IMR-90 (cell line): ENCODE measurements at regions not wholly inside any gene's neighbourhood (a gene's known extent, or its start where the extent isn't known, plus 50 kb on each side); places are given as distances from the start of the nearest gene placed in this dataset.

Experiments used
- ATAC-seq: fragments of 200-7000 bp; cut with Tn5 transposase; 2 replicates; pipeline ENCODE4 v1.9.1; 2020; ENCODE audit warnings: low read depth, mild to moderate bottlenecking, moderate library complexity
- BruUV-seq: library from RNA; stranded (reverse); fragments of 400-500 nt; replicated peaks from 2 replicates; lab custom pipeline; 2021; lab: Mats Ljungman, UMichigan
- CTCF ChIA-PET: fragments of 300-600 bp; formaldehyde crosslinking; extraction: SDS; loops from one replicate; lab custom pipeline; 2021; ENCODE audit warnings: antibody characterized with exemption; lab: Yijun Ruan, JAX
- POLR2A ChIA-PET: fragments of 300-600 bp; sonication (Branson Sonifier 250); formaldehyde crosslinking; loops from one replicate; lab custom pipeline; 2022; ENCODE audit warnings: antibody characterized with exemption; ENCODE audit not compliant: unreplicated experiment; lab: Charles Lee
- DNase-seq: peaks from one replicate; pipeline ENCODE4 v3.0.0; 2013
- H2AFZ ChIP-seq: replicated peaks from 2 replicates; pipeline ENCODE3; 2013; ENCODE audit warnings: low read length, mild to moderate bottlenecking; ENCODE audit not compliant: poor library complexity
- H2AK5ac ChIP-seq: 2 replicates; pipeline ENCODE4 v1.6.1; 2013; ENCODE audit warnings: low read depth, low read length, inconsistent platforms
- H2AK9ac ChIP-seq: replicated peaks from 2 replicates; pipeline ENCODE3; 2013; ENCODE audit warnings: mild to moderate bottlenecking, low read depth, low read length, moderate library complexity; ENCODE audit not compliant: poor library complexity
- H2BK120ac ChIP-seq: 2 replicates; pipeline ENCODE4 v1.6.1; 2013; ENCODE audit warnings: low read depth, low read length, inconsistent platforms
- H2BK15ac ChIP-seq: 3 replicates; pipeline ENCODE4 v1.6.1; 2013; ENCODE audit warnings: low read depth, low read length, inconsistent platforms
- H2BK20ac ChIP-seq: 2 replicates; pipeline ENCODE4 v1.6.1; 2013; ENCODE audit warnings: low read depth, mild to moderate bottlenecking, inconsistent platforms, low read length, moderate library complexity
- H2BK5ac ChIP-seq: 2 replicates; pipeline ENCODE4 v1.6.1; 2013; ENCODE audit warnings: mild to moderate bottlenecking, low read depth, low read length, inconsistent platforms; ENCODE audit not compliant: poor library complexity, severe bottlenecking
- H3K14ac ChIP-seq: replicated peaks from 2 replicates; pipeline ENCODE4 v1.6.1; 2013; ENCODE audit warnings: low read depth, low read length, inconsistent platforms
- H3K18ac ChIP-seq: 2 replicates; pipeline ENCODE4 v1.6.1; 2013; ENCODE audit warnings: low read depth, low read length, control low read depth
- H3K23ac ChIP-seq: 2 replicates; pipeline ENCODE4 v1.6.1; 2013; ENCODE audit warnings: low read depth, low read length, inconsistent platforms
- H3K27ac ChIP-seq: 2 replicates; pipeline ENCODE4 v1.5.1; 2013; ENCODE audit warnings: mild to moderate bottlenecking, control low read depth, low read length; ENCODE audit not compliant: insufficient read depth
- H3K27me3 ChIP-seq: 2 replicates; pipeline ENCODE4 v1.6.1; 2013; ENCODE audit warnings: low read length; ENCODE audit not compliant: control insufficient read depth, insufficient read depth
- H3K36me3 ChIP-seq: 2 replicates; pipeline ENCODE4 v1.6.1; 2013; ENCODE audit warnings: low read length, mixed read lengths; ENCODE audit not compliant: control insufficient read depth, insufficient read depth
- H3K4ac ChIP-seq: 2 replicates; pipeline ENCODE4 v1.6.1; 2013; ENCODE audit warnings: low read depth, low read length, inconsistent platforms
- H3K4me1 ChIP-seq: 2 replicates; pipeline ENCODE4 v1.6.1; 2013; ENCODE audit warnings: low read length, mixed read lengths; ENCODE audit not compliant: control insufficient read depth, insufficient read depth
- H3K4me2 ChIP-seq: 2 replicates; pipeline ENCODE4 v1.6.1; 2013; ENCODE audit warnings: low read depth, mild to moderate bottlenecking, control low read depth, low read length, moderate library complexity
- H3K4me3 ChIP-seq: 2 replicates; pipeline ENCODE4 v1.5.1; 2013; ENCODE audit warnings: low read depth, mild to moderate bottlenecking, control low read depth, low read length, moderate library complexity; ENCODE audit not compliant: insufficient read depth
- H3K56ac ChIP-seq: 2 replicates; pipeline ENCODE4 v1.6.1; 2013; ENCODE audit warnings: low read length, inconsistent platforms; ENCODE audit not compliant: insufficient read depth; ENCODE audit errors: extremely low read depth
- H3K79me1 ChIP-seq, 2 experiments: 2 replicates each; pipeline ENCODE4 v1.6.1; 2013; ENCODE audit warnings: low read length in 2 of 2, inconsistent platforms in 1 of 2, low read depth in 1 of 2
- H3K9ac ChIP-seq: 2 replicates; pipeline ENCODE4 v1.6.1; 2013; ENCODE audit warnings: low read depth, low read length, control low read depth
- H3K9me1 ChIP-seq: 2 replicates; pipeline ENCODE4 v1.6.1; 2013; ENCODE audit warnings: low read length, inconsistent platforms; ENCODE audit not compliant: insufficient read depth
- H3K9me3 ChIP-seq: 2 replicates; pipeline ENCODE4 v1.6.1; 2013; ENCODE audit warnings: low read length; ENCODE audit not compliant: control insufficient read depth, insufficient read depth
- H4K20me1 ChIP-seq: 2 replicates; pipeline ENCODE4 v1.6.1; 2013; ENCODE audit warnings: low read length, inconsistent platforms; ENCODE audit not compliant: insufficient read depth
- H4K5ac ChIP-seq: 2 replicates; pipeline ENCODE4 v1.6.1; 2013; ENCODE audit warnings: mild to moderate bottlenecking, low read depth, low read length, control low read depth
- H4K8ac ChIP-seq, 2 experiments: 2 replicates each; pipeline ENCODE4 v1.6.1; 2013; ENCODE audit warnings: low read depth in 2 of 2, low read length in 2 of 2, control low read depth in 1 of 2, inconsistent platforms in 1 of 2
- H4K91ac ChIP-seq: 2 replicates; pipeline ENCODE4 v1.6.1; 2013; ENCODE audit warnings: low read depth, low read length, inconsistent platforms; ENCODE audit not compliant: insufficient read depth
- BHLHE40 ChIP-seq: fragments of 150-350 bp; IDR thresholded peaks from 2 replicates; pipeline ENCODE4 v1.6.1; 2016; ENCODE audit warnings: mild to moderate bottlenecking, low read depth, low read length
- CEBPB ChIP-seq: IDR thresholded peaks from 2 replicates; pipeline ENCODE4 v1.6.1; 2012; ENCODE audit warnings: low read depth, low read length, improper control_type of control experiment
- FOS ChIP-seq: fragments of 150-350 bp; IDR thresholded peaks from 2 replicates; pipeline ENCODE4 v1.6.1; 2016; ENCODE audit warnings: low read depth, low read length
- MAZ ChIP-seq: IDR thresholded peaks from 2 replicates; pipeline ENCODE4 v1.6.1; 2012; ENCODE audit warnings: low read depth, mild to moderate bottlenecking, low read length, improper control_type of control experiment, moderate library complexity, borderline replicate concordance
- MXI1 ChIP-seq: IDR thresholded peaks from 2 replicates; pipeline ENCODE4 v1.6.1; 2012; ENCODE audit warnings: low read depth, mild to moderate bottlenecking, low read length, moderate library complexity, borderline replicate concordance
- NFE2L2 ChIP-seq: fragments of 150-350 bp; IDR thresholded peaks from 2 replicates; pipeline ENCODE4 v1.6.1; 2016; ENCODE audit warnings: low read depth, mild to moderate bottlenecking, low read length
- POLR2A ChIP-seq: IDR thresholded peaks from 2 replicates; pipeline ENCODE4 v1.6.1; 2012; ENCODE audit warnings: mild to moderate bottlenecking, low read depth, low read length
- RAD21 ChIP-seq: IDR thresholded peaks from 2 replicates; pipeline ENCODE4 v1.6.1; 2012; ENCODE audit warnings: low read length, improper control_type of control experiment
- RCOR1 ChIP-seq: IDR thresholded peaks from 2 replicates; pipeline ENCODE4 v1.6.1; 2012; ENCODE audit warnings: mild to moderate bottlenecking, low read length, improper control_type of control experiment; ENCODE audit not compliant: insufficient replicate concordance
- WGBS, 2 experiments: methylation state at CpG; one replicate each; pipeline versions ENCODE4 v1.1.5 to v1.1.7; 2013; ENCODE audit warnings: missing lambda C conversion rate in 2 of 2; ENCODE audit not compliant: insufficient read length in 1 of 2; ENCODE audit errors: extremely low coverage in 2 of 2; 5-methylcytosine and 5-hydroxymethylcytosine counted together
- dilution Hi-C: fragments of 300-500 bp; cut with HindIII; formaldehyde crosslinking; loops from one replicate; pipeline ENCODE4 v1.14.3; 2018; ENCODE audit warnings: low sequenced_read_pairs; ENCODE audit not compliant: unreplicated experiment
- in situ Hi-C: fragments of 300-500 bp; cut with MboI; formaldehyde crosslinking; loops from 3 replicates; pipeline ENCODE4 v1.14.3; 2019; ENCODE audit warnings: low sequenced_read_pairs, inconsistent platforms, mixed read lengths
- intact Hi-C: fragments of 100-400 bp; cut with micrococcal nuclease; formaldehyde crosslinking; loops from 2 replicates; pipeline ENCODE4 v1.10.0; 2022
- TF ChIP-seq, protein P1 (sequence below): conservative IDR thresholded peaks from 2 replicates; pipeline ENCODE4 v1.5.1; 2012; ENCODE audit warnings: mild to moderate bottlenecking, low read depth, low read length, improper control_type of control experiment
- TF ChIP-seq, protein P2 (sequence below): fragments of 150-350 bp; IDR thresholded peaks from 2 replicates; pipeline ENCODE4 v1.6.1; 2016; ENCODE audit warnings: low read depth, mild to moderate bottlenecking, low read length, moderate library complexity, borderline replicate concordance

DNA sequence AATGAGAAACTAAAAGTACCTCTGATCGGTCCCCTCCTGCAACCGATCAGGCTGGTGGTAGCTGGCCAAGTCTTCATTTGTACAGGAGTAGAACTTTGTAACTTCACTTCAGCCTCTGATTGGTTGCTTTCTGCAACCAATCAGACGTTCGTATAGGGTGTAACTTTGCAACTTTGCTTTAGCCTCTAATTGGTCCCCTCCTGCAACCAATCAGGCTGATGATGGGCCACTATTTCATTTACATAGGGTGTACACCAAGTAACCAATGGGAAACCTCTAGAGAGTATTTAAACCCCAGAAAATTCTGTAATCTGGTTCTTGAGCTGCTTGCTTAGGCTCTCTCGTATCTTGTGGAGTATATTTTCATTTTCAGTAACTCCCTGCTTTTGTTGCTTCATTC is 445.5 kb downstream of the MED10 start:
- Histone ChIP-seq H3K27ac (no peak overlapping the region), H3K9me3 (peaks cover 14% of the 10 kb centered on the region), H3K14ac (no peak overlapping the region), H3K79me1 (no peaks in the 10 kb centered on the region), H3K4me2 (no peak overlapping the region), H3K9me1 (no peaks in the 10 kb centered on the region), H4K5ac (no peak overlapping the region), H2BK15ac (no peak overlapping the region), H4K8ac (no peak overlapping the region), H3K23ac (no peak overlapping the region), H3K4ac (no peak overlapping the region), H2AK5ac (no peak overlapping the region), H2BK20ac (no peak overlapping the region), H3K27me3 (no peaks in the 10 kb centered on the region), H3K36me3 (no peaks in the 10 kb centered on the region), H2AK9ac (no peak overlapping the region), H2AFZ (no peak overlapping the region), H3K4me3 (no peak overlapping the region), H3K9ac (no peak overlapping the region), H2BK120ac (no peak overlapping the region), H3K56ac (no peak overlapping the region), H4K20me1 (no peaks in the 10 kb centered on the region), H3K18ac (no peak overlapping the region), H3K4me1 (no peaks in the 10 kb centered on the region), H2BK5ac (no peak overlapping the region), H4K91ac (no peak overlapping the region)
- CTCF ChIA-PET = no interaction called here
- no peak for TF ChIP-seq FOS
- TF ChIP-seq, protein P1, sequence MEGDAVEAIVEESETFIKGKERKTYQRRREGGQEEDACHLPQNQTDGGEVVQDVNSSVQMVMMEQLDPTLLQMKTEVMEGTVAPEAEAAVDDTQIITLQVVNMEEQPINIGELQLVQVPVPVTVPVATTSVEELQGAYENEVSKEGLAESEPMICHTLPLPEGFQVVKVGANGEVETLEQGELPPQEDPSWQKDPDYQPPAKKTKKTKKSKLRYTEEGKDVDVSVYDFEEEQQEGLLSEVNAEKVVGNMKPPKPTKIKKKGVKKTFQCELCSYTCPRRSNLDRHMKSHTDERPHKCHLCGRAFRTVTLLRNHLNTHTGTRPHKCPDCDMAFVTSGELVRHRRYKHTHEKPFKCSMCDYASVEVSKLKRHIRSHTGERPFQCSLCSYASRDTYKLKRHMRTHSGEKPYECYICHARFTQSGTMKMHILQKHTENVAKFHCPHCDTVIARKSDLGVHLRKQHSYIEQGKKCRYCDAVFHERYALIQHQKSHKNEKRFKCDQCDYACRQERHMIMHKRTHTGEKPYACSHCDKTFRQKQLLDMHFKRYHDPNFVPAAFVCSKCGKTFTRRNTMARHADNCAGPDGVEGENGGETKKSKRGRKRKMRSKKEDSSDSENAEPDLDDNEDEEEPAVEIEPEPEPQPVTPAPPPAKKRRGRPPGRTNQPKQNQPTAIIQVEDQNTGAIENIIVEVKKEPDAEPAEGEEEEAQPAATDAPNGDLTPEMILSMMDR = no peak
- TF ChIP-seq MAZ = no peak
- TF ChIP-seq, protein P2, sequence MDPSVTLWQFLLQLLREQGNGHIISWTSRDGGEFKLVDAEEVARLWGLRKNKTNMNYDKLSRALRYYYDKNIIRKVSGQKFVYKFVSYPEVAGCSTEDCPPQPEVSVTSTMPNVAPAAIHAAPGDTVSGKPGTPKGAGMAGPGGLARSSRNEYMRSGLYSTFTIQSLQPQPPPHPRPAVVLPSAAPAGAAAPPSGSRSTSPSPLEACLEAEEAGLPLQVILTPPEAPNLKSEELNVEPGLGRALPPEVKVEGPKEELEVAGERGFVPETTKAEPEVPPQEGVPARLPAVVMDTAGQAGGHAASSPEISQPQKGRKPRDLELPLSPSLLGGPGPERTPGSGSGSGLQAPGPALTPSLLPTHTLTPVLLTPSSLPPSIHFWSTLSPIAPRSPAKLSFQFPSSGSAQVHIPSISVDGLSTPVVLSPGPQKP = no peak
- TF ChIP-seq RCOR1 = no peak
- TF ChIP-seq POLR2A = no peak
- no peak for TF ChIP-seq NFE2L2
- TF ChIP-seq MXI1 = no peak
- TF ChIP-seq BHLHE40 = no peak
- no peak for TF ChIP-seq RAD21
- TF ChIP-seq CEBPB = no peak
- intact Hi-C loops (no loop called here), dilution Hi-C loops (no loop called here), in situ Hi-C loops (no loop called here)
- ATAC-seq = no peak
- BruUV-seq = no TSS peak
- WGBS, 2 experiments = 77% methylated on average over 2 of the region's 5 CpGs; no CpG with 5 or more reads in 1 of the 2 experiments
- POLR2A ChIA-PET = no interaction called here
- DNase-seq = no peak
